ENCODE measurements at regions not wholly inside any gene's neighbourhood (a gene's known extent, or its start where the extent isn't known, plus 50 kb on each side); places are given as distances from the start of the nearest gene placed in this dataset.

DNA sequence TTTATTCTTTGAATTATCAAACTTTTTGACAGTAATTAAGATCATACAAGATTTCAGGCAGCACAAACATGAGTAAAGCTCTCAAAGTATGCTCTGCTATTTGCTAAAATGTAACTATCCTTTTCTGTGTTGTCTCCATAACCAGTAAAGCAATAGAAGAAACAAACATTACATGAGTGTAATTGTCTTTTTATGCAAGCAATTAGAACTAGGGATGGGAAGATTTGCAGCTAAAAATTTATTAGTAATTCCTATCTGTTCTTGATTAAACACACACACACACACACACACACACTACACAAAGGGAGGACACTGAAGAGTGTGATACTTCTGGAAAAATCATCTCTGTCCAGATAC, 512.9 kb downstream of the FAT4 start:
- no peak overlapping the region for H3K4me2 ChIP-seq (ENCODE audit: low read depth, low read length)
- H3K4me3 ChIP-seq (ENCODE audit: low read length), result no peak overlapping the region
- no peaks in the 10 kb centered on the region for H3K9me3 ChIP-seq (replicated peaks; ENCODE audit: insufficient read depth, low read length)
- TF ChIP-seq EZH2phosphoT487 (IDR thresholded peaks at IDR 0.05; ENCODE audit: low read length) (no peak), EZH2 (optimal IDR thresholded peaks at IDR 0.05; ENCODE audit: low read depth, low read length) (no peak)
- TF ChIP-seq, protein P1, sequence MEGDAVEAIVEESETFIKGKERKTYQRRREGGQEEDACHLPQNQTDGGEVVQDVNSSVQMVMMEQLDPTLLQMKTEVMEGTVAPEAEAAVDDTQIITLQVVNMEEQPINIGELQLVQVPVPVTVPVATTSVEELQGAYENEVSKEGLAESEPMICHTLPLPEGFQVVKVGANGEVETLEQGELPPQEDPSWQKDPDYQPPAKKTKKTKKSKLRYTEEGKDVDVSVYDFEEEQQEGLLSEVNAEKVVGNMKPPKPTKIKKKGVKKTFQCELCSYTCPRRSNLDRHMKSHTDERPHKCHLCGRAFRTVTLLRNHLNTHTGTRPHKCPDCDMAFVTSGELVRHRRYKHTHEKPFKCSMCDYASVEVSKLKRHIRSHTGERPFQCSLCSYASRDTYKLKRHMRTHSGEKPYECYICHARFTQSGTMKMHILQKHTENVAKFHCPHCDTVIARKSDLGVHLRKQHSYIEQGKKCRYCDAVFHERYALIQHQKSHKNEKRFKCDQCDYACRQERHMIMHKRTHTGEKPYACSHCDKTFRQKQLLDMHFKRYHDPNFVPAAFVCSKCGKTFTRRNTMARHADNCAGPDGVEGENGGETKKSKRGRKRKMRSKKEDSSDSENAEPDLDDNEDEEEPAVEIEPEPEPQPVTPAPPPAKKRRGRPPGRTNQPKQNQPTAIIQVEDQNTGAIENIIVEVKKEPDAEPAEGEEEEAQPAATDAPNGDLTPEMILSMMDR (IDR thresholded peaks at IDR 0.05; ENCODE audit: low read length), result no peak
- no peaks in the 10 kb centered on the region for H3K79me2 ChIP-seq (ENCODE audit: low read length)
- no peaks in the 10 kb centered on the region for H3K9me2 ChIP-seq (replicated peaks; ENCODE audit: insufficient read depth, low read length)
- H3K27me3 ChIP-seq (replicated peaks; ENCODE audit: insufficient read depth, low read length), result no peaks in the 10 kb centered on the region
- no peak overlapping the region for H2AFZ ChIP-seq (ENCODE audit: low read length)
- no peaks in the 10 kb centered on the region for H3F3A ChIP-seq (ENCODE audit: insufficient read depth, low read length)
- H3K27ac ChIP-seq (ENCODE audit: low read length), result no peak overlapping the region
- no peaks in the 10 kb centered on the region for H4K20me1 ChIP-seq (ENCODE audit: insufficient read depth, low read length)
- no peaks in the 10 kb centered on the region for H3K4me1 ChIP-seq (ENCODE audit: low read length)
- H3K36me3 ChIP-seq (replicated peaks; ENCODE audit: insufficient read depth, low read length), result no peaks in the 10 kb centered on the region
- DNase-seq, result no peak
- no peak overlapping the region for H3K9ac ChIP-seq (ENCODE audit: low read length)

DNA sequence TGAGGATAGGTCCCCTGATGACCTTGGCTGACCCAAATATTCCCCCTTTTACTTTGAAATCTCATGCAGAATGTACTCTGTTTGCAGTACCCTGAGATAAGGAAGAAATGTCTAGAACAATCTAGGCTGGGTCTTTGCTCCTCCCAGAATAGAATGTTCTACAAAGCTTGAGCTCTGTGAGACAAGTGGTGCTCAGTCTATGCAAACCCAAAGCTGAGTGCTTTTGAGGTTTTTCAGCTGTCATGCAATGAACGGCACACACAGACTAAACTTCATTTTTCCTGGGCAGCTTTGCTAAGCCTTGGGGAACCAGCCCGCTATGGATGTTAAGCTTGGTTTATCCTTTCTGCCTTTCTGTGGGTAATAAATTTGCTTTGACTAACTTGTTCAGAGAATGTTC, 513.6 kb downstream of the FAT4 start:
- Histone ChIP-seq H3F3A (ENCODE audit: insufficient read depth, low read length) (no peaks in the 10 kb centered on the region), H2AFZ (ENCODE audit: low read length) (no peak overlapping the region), H3K27me3 (replicated peaks; ENCODE audit: insufficient read depth, low read length) (no peaks in the 10 kb centered on the region), H3K36me3 (replicated peaks; ENCODE audit: insufficient read depth, low read length) (no peaks in the 10 kb centered on the region), H3K27ac (ENCODE audit: low read length) (no peak overlapping the region), H3K9me3 (replicated peaks; ENCODE audit: insufficient read depth, low read length) (no peaks in the 10 kb centered on the region), H3K79me2 (ENCODE audit: low read length) (no peaks in the 10 kb centered on the region), H3K9ac (ENCODE audit: low read length) (no peak overlapping the region), H3K4me2 (ENCODE audit: low read depth, low read length) (no peak overlapping the region), H3K4me1 (ENCODE audit: low read length) (no peaks in the 10 kb centered on the region), H4K20me1 (ENCODE audit: insufficient read depth, low read length) (no peaks in the 10 kb centered on the region), H3K9me2 (replicated peaks; ENCODE audit: insufficient read depth, low read length) (no peaks in the 10 kb centered on the region), H3K4me3 (ENCODE audit: low read length) (no peak overlapping the region)
- TF ChIP-seq, protein P1 (IDR thresholded peaks at IDR 0.05; ENCODE audit: low read length), result no peak
- no peak for TF ChIP-seq EZH2phosphoT487 (IDR thresholded peaks at IDR 0.05; ENCODE audit: low read length)
- TF ChIP-seq EZH2 (optimal IDR thresholded peaks at IDR 0.05; ENCODE audit: low read depth, low read length), result no peak
- no peak for DNase-seq

DNA sequence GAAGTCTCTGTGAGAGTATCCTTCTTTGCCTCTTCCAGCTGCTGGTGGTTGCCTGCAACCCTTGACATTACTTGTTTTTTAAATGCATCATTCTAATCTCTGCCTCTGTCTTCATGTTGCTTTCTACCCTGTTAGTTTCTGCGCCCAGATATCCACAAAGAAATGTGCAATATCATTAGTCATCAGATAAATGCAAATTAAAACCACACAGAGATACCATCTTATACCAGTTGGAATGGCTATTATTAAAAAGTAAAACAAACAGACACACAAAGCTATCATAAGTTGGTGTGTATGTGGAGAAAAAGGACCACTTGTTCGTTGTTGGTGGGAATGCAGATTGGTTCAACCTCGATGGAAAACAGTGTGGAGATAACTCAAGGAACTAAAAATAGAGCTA, 517.4 kb downstream of the FAT4 start:
- no peak for DNase-seq
- H3K27ac ChIP-seq (ENCODE audit: low read length), result no peak overlapping the region
- H3K4me3 ChIP-seq (ENCODE audit: low read length), result no peak overlapping the region
- H4K20me1 ChIP-seq (ENCODE audit: insufficient read depth, low read length), result no peaks in the 10 kb centered on the region
- no peaks in the 10 kb centered on the region for H3F3A ChIP-seq (ENCODE audit: insufficient read depth, low read length)
- H3K9me3 ChIP-seq (replicated peaks; ENCODE audit: insufficient read depth, low read length), result no peaks in the 10 kb centered on the region
- H3K9me2 ChIP-seq (replicated peaks; ENCODE audit: insufficient read depth, low read length), result no peaks in the 10 kb centered on the region
- no peak overlapping the region for H3K9ac ChIP-seq (ENCODE audit: low read length)
- H3K36me3 ChIP-seq (replicated peaks; ENCODE audit: insufficient read depth, low read length), result no peaks in the 10 kb centered on the region
- TF ChIP-seq, protein P1 (IDR thresholded peaks at IDR 0.05; ENCODE audit: low read length), result no peak
- TF ChIP-seq EZH2phosphoT487 (IDR thresholded peaks at IDR 0.05; ENCODE audit: low read length) (no peak), EZH2 (optimal IDR thresholded peaks at IDR 0.05; ENCODE audit: low read depth, low read length) (no peak)
- H3K27me3 ChIP-seq (replicated peaks; ENCODE audit: insufficient read depth, low read length), result no peaks in the 10 kb centered on the region
- no peak overlapping the region for H2AFZ ChIP-seq (ENCODE audit: low read length)
- no peaks in the 10 kb centered on the region for H3K79me2 ChIP-seq (ENCODE audit: low read length)
- H3K4me1 ChIP-seq (ENCODE audit: low read length), result no peaks in the 10 kb centered on the region
- H3K4me2 ChIP-seq (ENCODE audit: low read depth, low read length), result no peak overlapping the region
